NCI-H345 (cell line): ENCODE measurements at regions not wholly inside any gene's neighbourhood (a gene's known extent, or its start where the extent isn't known, plus 50 kb on each side); places are given as distances from the start of the nearest gene placed in this dataset.
"Not testable (repeated sequence)": the region's sequence is repeated elsewhere in the genome, so short reads cannot be mapped to it uniquely, and the experiment has no call there.

ENCODE experiments used
- DNase-seq: peaks from one replicate; lab custom pipeline; 2025; lab: John Stamatoyannopoulos, UW

DNA sequence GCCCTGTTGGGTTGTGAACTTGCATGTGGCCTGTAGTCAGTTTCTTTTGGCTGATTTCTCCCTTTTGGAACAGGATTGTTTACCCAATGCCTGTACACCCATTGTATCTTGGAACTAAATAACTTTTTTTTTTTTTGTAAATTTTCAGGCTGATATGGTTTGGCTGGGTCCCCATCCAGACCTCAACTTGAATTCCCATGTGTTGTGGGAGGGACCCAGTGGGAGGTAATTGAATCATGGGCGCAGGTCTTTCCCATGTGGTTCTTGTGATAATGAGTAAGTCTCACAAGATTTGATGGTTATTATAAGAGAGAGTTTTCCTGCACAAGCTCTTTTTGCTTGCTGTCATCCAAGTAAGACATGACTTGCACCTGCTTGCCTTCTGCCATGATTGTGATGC lies 253.8 kb upstream of the GBE1 start:
- DNase-seq = no peak

DNA sequence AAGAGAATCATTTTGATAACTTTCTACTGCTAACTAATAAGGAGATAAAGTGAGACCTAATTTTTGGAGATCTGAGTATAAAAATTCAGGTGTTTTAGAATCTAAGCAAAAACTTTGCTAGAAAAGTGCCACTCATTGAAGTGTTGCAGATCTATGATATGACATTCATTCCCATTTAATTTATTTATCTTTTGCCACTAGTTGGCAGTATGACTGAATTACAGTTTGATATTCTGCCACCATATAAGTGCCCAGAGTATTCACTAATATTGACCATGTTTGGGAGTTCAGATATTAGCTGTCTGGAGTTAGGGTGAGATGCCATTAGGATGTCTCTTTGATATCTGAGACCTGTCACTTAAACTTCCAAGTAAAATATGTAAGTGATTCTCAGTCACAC lies 251.3 kb upstream of the GBE1 start:
- DNase-seq = no peak

DNA sequence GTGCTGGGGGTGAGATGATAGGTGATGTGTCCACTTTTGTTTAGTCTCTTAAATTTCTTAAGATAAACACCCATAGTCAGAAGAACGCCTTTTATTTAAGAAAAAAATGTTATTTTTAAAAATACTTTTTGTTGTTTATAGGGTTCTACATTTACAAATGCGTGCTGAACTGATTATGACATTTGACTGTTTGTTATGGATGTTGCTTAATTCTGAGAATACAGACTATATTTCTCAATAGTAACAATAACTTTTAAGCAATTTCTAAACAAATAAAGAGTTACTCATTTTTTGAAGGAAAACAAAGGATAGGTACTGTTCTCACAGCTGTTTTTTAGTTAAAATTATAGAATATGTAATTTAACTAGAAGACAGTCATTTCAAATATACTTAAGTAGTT lies 249.9 kb upstream of the GBE1 start:
- no peak for DNase-seq

DNA sequence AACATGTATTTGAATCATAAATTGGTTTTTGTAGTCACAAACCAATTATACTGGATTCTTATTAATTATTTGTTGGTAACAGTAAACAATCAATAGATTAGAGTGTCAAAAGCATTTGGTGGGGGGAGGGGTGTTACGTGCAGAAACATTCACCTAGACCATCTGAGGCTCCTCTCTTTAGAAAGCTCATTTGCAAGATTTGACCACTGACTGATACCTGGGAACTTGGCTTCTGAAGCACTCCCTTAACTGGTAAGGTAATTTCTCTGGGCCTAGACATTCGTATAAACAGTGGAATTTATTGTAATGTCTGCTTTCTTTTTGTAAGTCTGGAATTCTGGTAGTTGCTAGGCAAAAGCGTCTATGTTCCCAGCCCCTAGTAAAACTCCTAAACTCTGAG lies 243.8 kb upstream of the GBE1 start:
- DNase-seq = no peak

DNA sequence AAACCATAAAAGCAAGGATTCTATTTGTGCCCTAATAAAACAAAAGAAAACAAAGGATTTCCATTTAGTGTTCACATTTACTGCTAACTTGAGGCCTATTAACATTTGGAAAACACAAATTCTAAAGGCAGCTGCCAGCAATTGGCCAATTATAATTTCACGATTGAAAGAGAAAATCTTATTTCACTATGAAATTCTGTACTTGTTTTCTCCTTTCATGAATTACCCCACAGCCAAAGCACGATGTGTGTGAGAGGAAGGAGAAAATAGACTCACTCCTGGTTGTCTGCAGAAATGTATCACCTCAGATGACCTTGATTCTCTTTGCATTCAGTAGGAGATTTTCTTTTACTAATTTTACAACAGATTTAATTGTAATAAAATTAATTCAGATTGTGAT lies 242.8 kb upstream of the GBE1 start:
- DNase-seq = no peak

DNA sequence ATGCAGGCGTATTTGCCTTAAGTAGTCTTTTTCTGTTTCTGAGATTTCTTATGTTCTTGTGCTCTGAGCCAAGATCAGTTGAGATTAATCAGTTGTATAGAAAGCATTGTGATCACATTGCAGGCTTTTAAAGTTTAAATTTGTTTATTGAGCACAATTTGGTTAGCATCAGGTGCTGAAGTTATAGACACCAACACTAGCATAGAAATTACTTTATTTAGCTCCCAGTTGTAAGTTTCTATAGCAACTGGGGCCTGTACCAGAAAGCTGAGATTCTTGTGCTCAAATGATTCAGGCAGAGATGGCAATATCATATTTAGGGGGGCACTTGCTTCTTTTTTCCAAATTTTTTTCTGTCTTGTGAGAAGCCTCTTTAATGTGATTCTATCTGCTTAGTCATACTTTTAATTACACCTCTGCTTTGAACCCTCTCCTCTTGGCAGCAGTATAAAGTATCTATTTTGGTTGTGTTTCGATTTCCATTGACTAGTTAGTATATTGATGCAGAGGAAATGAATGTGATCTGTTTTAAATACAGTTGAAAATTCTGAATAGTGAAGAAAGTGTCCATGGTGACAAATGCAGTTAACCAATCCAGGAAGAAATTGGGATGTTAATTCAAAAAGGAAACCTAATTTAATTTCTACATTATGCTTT lies 241.7 kb upstream of the GBE1 start:
- no peak for DNase-seq

DNA sequence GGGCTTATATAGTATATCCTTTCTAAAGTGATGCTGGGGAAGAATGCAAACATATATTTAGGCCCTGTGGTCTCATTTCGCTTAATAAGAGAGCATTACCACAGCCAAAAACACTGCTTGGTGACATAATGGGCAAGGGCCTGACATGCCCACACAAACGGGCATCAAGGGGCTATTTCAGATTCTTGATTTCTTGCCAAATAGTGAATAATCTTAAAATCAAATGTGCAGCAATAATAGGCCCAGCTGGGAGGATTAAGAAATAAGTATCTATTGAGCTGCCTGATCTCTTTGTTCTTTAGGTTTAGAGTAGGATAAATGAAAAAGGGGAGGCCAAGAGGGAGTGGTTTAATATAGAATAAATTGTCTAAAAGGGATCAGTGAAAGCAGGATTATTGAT lies 241.0 kb upstream of the GBE1 start:
- no peak for DNase-seq

DNA sequence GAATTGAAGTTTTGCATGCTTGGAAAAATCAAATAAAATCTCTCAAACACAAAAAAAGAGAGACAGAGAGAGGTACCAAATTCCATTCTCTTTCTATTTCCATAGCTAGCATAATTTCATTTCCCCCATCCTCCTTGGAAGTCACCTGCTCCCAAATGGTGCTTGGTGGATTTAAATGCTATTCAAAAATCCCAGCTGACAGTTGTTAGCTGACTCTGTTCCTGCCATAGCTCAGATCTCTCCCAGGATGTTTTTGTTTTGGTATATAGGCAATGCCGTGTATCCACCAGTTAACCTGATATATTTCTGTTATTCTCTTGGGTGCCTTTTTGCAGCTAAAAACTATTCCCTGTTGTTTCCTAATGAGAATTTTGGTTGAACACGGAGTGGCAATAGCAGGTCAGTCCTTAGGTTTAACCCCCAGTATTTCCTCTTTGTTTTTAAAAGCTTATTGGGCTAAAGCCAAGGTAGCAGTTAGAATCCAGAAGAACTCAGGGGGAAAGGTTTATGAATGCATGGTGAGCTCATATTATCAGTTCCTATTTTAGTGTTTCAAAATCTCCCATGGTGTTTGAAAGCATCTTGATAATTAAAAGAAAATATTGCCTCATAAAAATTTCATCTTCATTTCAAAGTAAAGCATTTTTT lies 240.0 kb upstream of the GBE1 start:
- DNase-seq = no peak

DNA sequence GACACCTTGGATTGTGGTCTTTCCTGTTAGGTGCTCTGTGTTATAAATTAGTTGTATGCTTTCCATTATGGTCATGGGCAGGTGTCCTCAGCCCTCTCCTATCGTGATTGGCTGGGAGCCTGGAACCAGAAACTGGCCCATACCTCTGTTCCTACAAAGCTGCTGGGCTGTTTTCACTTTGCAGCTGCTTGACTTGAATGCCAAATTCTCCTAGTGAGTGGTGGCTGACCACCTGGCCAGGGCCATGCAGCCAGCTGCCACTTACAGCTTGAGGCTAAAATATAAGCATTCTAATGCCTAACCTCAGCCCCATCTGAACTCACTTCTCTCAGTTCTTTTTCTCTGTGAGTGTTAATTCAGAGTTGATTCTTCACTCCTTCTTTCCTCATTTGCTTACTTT lies 239.3 kb upstream of the GBE1 start:
- no peak for DNase-seq

DNA sequence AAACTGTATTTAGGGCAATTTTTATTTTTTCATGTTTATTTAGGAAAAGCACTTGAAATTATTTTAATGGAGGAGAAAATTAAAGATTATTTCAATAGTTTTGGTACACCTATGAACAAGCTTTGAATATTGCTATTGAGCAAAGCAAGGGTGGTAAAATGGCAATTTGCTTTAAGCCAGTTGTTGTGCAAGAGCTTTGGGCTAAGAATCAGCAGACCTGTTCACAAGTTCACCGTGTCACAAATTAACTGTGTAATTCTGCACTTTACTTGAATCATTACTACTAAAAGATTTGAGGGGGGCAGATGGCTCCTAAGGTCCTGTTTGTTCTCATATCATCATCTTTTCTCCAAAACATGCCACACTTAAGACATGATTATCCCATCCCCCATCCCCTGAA lies 238.9 kb upstream of the GBE1 start:
- DNase-seq = no peak

DNA sequence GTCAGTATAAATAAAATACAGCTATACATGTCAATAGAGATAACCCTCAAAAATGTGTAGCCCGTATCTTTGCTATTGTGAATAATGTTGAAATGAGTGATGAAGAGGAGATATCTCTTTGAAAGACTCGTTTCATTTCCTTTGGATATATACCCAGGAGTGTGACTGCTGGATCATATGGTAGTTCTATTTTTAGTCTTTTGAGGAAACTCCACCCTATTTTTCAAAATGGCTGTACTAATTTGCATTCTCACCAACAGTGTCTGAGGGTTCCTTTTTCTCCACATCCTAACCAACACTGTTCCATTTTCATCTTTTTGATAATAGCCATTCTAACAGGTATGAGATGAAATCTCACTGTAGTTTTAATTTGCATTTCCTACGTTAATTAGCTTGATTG lies 237.5 kb upstream of the GBE1 start:
- no peak for DNase-seq

DNA sequence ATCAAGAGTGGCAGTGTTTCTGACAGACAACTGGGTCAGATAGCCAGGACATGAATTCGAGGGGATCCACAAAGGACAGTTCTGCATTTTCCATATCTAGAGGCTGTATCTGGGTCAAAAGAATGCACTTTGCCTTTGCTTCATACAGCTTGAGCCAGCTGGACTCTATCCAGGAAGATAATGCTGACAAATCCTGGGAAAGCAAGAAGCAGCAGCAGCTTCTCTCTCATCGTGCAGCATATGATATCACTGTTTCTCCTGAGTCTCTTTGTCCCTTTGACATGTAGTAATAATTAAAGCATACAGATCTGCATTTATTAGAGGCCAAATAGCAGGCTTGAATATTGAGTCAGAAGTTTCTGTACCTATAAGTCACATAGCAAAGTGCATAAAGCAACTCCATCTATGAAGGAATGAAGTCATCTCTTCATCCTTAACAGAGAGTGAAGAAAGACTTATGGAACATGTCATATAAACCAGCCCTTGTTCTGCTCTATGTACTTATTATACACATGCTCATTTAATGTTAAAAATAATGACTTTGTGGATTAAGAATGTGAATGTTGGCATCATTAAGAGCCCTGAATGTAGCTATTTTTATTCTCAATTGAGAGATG lies 236.8 kb upstream of the GBE1 start:
- no peak for DNase-seq

DNA sequence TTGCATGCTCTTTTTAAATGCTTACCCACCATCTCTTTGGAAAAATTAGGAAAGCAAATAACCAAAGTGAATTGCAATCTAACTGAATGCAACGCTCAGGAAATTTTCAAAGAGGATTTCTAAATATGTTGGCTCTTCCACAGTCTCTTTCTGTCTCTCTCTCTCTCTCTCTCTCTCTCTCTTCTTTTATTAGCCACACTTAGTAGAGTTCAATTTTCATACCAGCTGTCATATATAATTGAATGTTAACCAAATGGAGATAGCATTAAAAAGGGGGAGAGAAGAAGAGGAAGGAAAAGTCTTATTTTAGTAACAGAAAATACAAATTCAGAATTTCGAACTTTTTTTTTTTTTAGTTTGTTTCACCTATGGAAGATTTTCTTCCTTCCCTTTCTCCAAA lies 235.9 kb upstream of the GBE1 start:
- no peak for DNase-seq

DNA sequence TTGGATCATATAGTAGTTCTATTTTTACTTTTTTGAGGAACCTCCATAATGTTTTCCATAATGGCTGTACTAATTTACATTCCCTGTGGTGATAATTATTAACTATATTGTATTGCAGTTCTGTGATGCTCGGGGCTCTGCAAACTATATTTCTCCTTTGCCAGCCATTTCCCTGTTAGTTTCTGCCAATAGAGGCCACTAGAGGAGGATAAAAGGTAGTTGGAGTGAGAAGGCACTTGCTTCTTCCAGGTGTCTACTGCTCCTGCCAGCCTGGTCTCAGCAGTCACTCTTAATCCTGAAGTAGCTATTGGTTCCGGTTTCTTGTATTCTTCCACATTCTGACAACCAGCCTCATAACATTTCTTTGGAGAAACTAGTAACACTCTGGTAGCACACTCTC lies 233.9 kb upstream of the GBE1 start:
- DNase-seq = no peak

DNA sequence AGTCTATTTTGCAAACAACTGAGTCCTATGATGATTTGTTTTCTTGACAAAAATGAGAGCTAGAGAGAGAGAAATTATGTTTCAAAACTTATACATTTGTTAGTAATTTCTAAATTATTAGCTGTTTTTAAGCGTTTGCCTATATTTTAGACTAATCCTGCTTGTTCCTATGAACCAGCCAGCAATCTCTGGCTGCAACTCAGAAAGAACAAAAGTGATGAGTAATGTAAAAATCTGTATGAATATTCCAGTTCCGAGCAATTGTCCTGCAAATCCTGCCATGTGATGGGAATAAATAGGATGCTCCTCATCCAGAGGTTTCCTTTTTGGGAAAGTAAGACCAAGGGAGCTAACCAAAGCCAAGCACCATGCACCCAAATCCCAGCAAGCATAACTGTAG lies 228.3 kb upstream of the GBE1 start:
- no peak for DNase-seq

DNA sequence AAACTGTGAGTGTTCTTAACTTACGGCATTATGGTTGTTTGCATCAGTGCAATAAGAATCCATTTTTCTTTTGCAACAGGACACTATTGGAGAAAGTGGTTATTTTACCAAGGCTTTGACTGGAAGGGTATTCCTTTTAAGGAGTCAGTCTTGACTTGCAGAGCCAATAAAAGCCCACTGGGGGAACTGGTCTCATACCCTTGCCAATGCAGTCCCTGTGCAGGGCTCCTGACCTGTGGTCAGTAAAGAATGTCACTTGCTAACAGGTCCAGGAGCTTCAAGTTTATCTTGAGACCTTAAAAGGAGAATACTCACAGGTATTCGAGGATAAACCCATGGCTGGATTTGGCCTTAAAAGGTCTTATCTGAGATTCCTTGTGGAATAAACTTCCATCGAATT lies 227.8 kb upstream of the GBE1 start:
- DNase-seq = no peak

DNA sequence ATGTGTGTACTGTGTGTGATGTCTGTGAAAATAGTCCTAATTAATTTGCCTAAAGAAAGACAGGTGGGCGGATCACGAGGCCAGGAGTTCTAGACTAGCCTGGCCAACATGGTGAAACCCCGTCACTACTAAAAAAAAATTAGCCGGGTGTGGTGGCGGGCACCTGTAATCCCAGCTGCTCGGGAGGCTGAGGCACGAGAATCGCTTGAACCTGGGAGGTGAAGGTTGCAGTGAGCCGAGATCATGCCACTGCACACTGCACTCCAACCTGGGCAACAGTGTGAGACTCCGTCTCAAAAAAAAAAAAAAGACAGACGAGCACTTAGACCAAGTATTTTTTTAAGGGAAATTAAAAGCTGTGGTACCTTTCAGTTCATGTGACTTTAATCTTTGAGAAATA lies 226.0 kb upstream of the GBE1 start:
- not testable (repeated sequence) for DNase-seq

DNA sequence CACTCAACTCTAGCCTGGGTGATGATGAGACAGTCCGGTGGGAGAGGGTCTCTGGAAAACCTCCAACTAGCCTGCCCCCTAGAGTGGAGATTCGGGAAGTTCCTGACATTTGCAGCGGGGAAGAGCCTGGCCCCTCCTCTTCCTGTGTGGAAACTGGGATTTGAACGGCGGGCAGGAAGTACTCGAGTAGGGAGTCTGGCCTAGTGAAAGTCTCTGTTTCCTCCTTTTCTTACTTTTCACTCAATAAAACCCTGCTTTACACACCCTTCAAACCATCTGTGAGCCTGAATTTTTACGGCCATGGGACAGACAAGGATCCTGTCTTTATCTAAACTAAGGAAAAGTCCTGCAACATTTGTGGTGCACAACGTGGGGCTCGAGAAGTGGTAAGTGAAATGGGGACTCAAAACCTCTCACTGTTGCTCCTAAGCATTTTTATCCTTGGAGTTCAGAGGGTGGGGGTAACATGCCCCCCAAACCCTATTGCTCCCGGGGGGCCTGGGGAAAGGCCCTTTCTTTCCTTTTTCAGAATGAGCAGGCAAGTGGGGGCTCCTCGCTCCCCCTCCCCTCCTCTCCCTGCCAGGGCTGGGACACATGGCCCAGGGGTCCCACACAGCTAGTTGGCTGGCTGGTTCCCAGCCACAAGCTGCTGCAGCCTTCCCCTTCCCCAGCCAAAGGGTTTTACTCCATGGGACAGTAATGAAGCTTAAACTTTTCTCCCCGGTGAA lies 224.7 kb upstream of the GBE1 start:
- DNase-seq = no peak

DNA sequence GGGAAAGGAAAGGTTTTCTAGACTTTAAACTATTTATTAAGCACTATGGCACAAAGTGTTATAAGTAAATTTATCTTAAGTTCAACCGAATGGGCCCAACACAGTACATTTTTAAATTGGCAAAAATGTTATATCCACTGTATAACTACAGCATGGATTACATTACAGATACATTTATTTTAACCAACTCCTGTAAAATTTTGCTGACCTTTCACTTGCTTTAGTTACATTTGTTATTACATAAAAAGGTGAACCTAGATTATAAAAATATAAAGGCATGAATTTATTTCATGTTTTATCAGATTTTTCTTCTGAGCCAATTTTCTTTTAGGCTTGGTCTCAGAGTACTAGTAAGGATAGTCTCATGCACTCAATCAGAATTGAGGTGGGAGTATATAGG lies 221.9 kb upstream of the GBE1 start:
- DNase-seq = no peak

DNA sequence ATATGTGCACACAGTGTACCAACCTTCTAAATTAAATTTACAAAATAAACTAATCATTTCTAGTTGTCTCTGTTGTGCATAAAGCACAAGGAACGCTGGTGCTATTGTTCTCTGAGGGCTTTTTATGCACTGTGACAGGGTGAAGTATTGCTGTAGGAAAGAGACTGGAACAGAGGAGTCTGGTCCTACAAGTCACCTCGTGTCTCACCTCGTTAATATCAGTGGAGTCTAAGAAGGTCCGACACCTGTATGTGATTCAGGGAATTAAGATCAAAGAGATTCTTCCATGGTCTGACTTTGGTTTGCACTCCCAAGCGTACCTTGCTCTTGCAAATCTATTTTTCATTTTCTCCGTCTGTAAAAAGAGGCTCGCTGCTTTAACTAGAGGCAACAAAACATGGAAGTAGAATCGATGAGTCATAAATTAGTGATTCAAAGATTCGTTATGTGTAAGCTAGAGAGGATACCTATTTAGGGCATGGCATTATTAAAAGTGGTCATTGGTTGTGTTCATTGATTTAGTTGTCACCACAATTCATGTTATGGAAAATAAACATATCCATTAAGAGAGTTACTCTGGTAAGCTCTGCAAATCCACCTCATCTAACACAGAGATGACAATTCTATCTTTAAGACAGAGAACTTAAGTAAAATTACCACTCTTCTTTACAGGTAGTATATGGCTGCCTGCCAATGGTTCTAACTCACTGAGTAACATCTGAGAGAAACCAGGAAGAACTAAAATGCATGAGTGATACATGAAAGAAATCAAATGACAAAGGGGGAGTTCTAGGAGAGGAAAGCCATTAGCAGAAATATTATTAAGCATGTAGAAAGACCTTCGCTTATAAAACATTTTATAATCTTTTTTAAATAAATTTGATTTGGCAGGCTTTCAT lies 219.4 kb upstream of the GBE1 start:
- DNase-seq = no peak

DNA sequence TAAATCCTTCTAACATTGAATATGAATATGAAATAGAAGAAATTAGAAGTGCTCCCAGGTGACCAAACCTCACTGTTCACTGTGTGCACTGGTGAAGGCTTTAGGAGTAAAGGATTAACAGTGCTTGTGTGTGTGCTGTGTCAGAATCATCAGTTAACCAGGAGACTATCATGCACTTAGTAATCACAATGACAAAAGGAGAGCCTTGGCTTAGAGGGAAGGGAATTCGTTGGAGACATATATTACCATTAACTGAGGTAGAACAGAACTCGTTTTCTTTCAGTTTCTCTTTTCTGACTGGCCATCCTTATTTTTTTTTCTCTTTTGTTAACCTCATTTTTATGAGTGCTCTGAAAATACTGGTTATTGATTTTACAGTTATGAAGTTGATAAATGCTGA lies 213.3 kb upstream of the GBE1 start:
- DNase-seq = no peak

DNA sequence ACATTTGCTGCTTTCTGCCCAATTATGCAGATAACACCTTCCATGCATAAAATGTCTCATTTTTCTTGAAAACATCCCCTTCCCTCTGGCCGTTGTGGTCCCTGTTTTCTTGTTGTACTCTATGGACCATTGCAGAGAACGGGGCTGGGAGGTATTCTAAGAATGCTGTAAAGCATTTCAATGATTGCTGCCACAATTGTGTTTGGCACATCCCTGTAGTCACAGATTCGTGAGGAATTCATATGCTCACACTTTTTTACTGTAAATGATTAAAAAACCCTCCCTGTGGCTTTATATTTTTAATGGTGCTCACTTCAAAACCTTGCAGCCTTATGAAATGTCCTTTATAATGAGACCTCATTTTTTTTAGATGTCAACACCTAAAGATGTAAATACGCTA lies 207.2 kb upstream of the GBE1 start:
- no peak for DNase-seq
